Suppressor macrophage treated with lipopolysaccharide for 1 hour (primary cell): ENCODE measurements at regions not wholly inside any gene's neighbourhood (a gene's known extent, or its start where the extent isn't known, plus 50 kb on each side); places are given as distances from the start of the nearest gene placed in this dataset.

Experiments used
- DNase-seq, 3 donors: peaks; one replicate each; pipeline ENCODE4 v3.0.0-alpha.2; 2020 to 2022

- no peak for DNase-seq
Observed at GRCh38 chr4:137623013-137623412, 90.7 kb upstream of the PCDH18 start.

GRCh38 chr4:137621056-137621455 lies 88.8 kb upstream of the PCDH18 start:
- no peak for DNase-seq

GRCh38 chr4:137614491-137614890 lies 82.2 kb upstream of the PCDH18 start:
- DNase-seq = no peak

DNA sequence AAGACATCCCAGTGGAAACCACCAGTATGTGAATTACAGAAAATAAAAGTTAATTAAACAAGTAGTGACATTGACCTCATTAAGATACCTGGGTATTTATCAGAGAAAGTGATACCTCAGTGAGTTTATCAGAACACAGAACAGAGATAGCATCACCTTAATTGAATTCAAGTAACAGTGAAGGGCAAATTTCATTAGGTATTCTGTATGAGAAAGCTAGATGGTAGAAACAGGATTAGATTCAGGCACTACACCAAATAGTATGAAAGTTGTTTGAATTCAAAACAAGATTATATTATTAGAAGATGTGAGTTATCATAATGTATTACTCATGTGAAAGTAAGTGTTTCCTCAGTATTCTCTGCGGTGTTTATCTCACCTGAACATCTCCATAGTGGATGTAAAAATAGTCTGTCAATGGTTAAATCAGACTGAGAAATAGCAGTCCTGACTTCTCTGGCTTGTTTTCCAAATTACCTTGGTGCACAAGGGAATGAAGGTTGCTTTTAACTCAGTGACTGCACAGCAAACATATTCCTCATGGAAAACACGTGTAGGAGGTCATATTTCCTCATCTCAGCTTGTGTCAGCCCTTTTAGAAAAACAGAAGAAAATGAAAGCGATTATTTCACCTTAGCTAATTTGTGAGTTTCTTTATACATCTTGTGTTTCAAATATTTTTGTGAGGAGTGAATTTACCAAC lies 79.9 kb upstream of the PCDH18 start:
- no peak for DNase-seq

DNA sequence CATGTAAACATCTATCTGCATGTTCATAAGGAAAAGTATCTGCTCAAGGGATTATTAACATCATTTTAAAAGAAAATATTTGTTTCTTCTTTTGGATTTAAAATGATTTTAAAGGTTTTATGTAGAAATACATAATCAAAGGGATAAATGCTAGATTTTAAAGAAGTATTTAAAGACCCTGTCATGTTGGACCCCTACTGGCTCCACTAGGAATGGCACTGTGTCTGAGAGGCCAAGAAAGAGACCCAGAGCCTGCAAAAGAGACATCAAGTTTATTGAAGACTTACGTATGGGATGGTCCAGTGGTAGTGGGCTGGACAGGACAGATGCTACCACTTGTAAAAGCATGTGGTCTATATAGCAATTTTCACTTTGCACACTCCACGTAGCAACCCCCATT lies 78.7 kb upstream of the PCDH18 start:
- no peak for DNase-seq

DNA sequence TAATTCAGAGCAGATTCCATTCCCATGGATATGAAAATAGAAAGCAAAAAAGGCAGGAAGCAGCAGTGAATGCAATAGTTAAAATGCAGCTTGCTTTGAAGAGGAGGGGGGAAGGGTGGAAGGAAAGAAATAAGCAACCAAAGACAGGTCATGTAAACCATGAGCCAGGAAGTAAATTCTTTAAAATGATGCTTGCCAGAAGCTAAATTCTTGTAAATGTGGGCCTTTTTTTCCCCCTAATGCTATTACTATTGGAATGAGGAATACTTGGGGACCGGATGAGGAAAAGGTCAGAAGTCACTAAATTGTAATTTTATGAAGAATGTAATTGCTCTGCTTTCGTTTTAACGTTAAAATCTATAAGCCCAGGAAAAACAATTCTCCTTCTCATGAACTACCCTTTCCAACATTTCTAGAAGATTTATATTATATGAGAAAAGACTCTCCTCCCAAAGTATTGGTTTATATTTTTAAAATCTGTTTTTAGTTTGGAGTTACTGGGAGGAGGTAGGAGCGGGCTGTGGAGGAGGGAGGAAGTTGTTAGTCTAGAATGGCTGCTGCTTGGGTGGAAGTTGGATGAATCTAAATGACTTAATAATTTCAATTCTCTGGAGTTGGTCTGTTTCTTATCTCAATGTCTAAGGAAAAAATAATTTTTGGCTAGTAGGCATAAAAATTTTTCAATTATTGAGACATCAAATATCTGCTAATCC lies 77.6 kb upstream of the PCDH18 start:
- no peak for DNase-seq

DNA sequence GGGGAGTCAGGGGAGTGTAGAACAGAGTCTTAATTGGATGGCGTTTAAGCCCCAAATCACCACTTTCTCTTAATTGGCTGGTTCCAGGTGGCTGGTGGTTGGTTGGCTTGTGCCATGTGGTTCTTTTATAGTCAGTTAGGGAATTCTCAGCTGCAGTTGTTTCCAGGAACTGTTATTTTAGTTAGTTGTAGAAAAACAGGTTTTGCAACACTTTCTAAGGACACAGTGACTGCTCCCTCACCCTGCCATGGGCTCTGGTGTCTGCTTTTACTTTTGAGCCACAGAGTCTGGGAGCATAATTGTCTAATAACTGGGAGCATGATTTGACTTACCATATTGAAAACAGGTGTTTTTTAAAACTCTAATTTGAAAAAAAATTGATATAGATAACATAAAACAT lies 75.8 kb upstream of the PCDH18 start:
- no peak for DNase-seq

DNA sequence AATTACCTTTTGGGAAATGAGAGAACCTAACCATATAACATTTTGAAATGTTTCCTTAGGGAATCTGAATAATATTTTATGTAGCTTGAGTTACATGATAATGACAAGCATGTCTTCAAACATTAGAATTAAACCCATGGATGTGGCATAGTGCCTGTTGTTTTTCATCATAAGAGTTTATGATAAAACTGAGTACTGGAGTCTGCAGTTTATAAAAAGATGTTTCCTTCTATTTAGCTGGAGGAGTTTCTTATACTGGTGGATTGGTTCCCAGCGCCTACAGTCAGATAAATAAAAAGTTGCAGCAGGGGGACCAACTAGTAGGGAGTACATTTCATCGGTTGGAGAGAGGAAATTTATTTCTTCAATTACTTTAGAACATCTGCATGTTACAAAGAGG lies 70.1 kb upstream of the PCDH18 start:
- no peak for DNase-seq

- no peak for DNase-seq
Observed at GRCh38 chr4:137601934-137602333, 69.6 kb upstream of the PCDH18 start.

GRCh38 chr4:137599734-137600133 lies 67.4 kb upstream of the PCDH18 start:
- no peak for DNase-seq

DNA sequence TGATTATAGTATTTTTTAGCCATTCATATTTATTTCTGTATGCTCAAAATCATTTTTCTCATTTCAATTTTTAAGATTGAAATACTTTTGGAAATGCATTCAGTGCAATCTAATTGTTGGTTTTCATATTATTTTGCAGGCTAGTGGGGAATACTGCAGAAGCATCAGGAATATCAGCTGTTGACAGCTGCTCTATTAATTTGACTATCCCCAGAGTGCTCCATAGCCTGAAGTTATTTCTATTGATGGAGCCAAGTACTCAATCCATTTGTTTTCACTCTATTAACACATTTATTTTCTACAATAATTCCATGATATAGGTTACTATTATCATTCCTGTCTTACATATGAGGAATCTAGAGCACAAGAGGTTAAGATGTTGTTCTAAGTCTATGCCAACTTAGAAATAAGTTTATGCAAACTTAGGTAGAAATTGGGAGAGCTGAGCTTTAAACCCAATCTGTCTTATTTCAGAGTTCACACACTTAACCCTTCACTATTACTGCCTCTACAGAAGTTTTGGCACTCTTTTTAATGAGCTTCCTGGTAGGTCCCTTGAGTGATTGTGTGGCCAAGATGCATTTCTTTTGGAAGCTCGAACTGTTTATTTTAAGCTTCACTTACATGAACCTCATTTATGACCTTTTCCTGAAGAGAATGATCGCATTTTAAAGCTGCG lies 65.6 kb upstream of the PCDH18 start:
- DNase-seq = no peak

DNA sequence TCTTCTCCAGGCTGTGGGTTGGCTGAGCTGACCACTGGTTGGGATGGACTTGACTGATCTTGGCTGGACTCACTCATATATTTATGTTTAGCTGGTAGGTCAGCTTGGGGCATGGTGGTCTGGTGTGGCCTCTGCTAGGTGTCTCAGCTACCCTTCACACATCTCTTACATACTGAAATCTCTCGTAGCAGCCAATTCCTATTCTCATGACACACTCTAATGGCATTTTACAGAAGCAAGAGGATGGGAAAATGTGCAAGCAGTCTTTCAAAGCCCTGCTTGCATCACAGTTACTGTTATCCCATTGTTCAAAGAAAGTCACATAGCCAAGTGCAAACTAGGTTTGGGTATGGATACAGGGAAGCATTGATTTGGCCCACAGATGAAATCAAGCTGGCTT lies 55.5 kb upstream of the PCDH18 start:
- DNase-seq = no peak

DNA sequence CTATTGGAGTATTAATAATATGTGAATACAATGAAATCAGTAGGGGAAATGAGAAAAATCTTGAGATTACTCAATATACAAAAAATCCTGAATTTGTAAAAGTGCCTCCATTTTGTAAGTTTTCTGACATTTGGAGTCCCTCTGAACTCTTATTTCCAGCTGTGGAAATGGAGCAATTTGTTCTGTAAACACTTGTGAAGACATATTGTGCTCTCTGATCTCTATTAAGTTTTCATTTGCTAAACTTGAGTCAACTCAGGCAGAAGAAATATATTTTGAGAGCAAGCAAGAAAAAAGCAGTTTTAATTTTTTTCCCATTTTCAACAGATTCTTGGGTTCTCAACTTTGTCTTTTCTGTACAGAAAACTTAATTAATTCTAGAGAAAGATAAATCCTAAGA lies 51.4 kb upstream of the PCDH18 start:
- DNase-seq = no peak
